GM12874 (cell line): ENCODE measurements at regions not wholly inside any gene's neighbourhood (a gene's known extent, or its start where the extent isn't known, plus 50 kb on each side); places are given as distances from the start of the nearest gene placed in this dataset.

ENCODE experiments used
- TF ChIP-seq, protein P1 (sequence below): IDR thresholded peaks from 2 replicates; pipeline ENCODE4 v1.5.1; 2011; ENCODE audit warnings: low read depth, mild to moderate bottlenecking, control low read depth, low read length, moderate library complexity; ENCODE audit not compliant: insufficient read depth

DNA sequence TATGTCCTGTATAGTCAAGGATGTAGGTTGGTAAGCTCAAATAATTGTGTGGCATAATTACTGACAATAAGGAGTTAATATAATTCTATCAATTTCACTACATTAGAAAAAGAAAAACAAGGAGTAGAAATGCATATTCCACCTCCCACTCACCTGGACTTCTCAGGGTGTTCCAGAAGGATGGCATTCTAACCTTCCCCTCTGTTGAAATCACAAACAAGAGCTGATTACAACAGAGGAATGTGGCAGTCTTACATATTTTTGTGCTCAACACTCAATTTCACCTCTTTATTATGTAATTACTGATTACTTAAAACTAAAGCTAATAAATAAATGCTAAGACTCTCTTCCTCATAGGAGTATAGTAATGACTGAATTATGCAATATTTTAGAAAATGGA, 745.3 kb downstream of the DTWD2 start:
- TF ChIP-seq, protein P1, sequence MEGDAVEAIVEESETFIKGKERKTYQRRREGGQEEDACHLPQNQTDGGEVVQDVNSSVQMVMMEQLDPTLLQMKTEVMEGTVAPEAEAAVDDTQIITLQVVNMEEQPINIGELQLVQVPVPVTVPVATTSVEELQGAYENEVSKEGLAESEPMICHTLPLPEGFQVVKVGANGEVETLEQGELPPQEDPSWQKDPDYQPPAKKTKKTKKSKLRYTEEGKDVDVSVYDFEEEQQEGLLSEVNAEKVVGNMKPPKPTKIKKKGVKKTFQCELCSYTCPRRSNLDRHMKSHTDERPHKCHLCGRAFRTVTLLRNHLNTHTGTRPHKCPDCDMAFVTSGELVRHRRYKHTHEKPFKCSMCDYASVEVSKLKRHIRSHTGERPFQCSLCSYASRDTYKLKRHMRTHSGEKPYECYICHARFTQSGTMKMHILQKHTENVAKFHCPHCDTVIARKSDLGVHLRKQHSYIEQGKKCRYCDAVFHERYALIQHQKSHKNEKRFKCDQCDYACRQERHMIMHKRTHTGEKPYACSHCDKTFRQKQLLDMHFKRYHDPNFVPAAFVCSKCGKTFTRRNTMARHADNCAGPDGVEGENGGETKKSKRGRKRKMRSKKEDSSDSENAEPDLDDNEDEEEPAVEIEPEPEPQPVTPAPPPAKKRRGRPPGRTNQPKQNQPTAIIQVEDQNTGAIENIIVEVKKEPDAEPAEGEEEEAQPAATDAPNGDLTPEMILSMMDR: no peak

DNA sequence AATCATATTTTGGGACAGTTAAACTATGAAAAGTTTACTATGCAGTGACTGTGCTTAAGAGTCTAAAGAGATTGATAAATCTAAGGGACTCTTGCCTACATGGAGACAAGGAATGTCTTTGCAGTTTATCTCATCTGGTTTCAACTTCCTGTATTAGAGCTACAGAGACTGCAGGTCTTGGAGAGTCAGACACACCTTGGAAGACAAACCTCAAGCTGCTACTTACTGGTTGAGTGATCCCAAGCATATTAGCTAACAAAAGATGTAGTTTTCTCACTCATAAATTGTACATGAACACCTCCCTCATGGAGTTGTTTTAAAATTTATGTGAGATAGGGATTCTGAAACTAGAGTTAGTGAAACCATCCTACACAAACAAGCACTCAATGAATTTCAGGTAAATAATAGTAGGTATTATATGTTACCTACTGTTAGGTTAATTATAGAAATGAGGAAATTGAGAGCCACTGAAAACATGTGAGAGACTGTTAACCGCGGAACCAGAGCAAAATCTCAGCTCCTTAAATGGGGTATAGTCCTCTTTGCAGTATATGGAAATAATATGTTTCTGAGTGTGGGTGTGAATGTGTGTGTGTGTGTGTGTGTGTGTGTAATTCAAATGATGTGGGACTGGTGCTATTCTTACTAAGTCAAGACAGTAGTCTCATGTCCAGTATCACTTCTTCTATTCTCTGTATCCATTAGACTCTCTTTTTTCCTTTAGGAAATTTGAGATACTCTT, 752.1 kb downstream of the DTWD2 start:
- TF ChIP-seq, protein P1: no peak

DNA sequence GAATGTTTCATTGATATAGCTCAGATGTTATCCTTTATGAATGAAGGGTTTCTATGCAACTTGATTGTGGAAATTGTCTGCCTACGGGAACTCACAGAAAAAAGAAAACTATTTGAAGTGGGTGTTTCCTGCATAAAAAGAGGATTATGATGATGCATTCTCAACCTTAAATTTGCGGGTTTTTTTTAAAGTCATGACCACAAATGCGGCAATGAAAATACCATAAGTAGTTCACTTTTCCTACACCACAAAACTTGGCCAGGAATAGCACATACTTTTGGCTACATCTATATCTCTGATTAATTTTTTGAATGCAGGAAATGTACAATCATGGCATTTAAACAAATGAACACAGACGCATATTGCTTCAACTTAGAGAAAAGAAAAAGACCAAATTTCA, 754.7 kb downstream of the DTWD2 start:
- TF ChIP-seq, protein P1: no peak

DNA sequence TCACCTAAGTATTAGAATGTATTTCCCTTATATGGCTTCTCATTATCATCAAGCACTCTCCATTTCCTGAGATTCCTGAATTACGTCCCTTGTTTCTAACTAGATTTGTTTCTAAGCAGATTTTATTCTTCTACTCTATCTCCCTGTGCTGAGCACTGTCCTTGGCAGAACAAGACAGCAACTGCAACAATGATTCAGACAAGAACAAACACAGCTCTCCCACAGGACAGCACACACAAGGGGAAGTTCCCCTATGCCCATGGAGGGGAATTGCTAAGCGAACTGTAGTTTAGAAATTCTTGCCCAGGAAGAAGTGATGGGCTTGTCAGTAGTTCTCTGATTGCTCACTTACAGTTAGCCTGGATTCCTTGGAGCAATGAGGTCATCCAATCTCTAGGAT, 759.9 kb downstream of the DTWD2 start:
- TF ChIP-seq, protein P1: no peak

DNA sequence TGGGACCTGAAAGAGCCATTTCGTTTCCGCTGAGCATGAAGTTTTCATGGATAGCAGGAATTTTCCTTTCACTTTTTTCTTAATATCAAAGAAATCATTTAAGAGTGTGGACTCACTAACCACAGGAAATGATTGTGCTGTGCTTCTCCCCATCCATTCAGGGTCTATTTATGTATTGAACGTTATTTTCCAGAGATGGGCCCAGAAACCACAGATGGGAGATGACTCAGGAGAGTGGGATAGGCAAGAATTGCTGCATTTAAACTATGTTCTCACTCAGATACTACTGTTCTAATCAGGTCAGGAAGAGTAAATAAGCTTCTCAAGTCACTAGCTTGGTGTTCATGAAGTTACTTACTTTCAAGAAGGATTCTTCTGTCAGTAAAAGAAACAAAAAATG, 763.8 kb downstream of the DTWD2 start:
- TF ChIP-seq, protein P1: no peak

DNA sequence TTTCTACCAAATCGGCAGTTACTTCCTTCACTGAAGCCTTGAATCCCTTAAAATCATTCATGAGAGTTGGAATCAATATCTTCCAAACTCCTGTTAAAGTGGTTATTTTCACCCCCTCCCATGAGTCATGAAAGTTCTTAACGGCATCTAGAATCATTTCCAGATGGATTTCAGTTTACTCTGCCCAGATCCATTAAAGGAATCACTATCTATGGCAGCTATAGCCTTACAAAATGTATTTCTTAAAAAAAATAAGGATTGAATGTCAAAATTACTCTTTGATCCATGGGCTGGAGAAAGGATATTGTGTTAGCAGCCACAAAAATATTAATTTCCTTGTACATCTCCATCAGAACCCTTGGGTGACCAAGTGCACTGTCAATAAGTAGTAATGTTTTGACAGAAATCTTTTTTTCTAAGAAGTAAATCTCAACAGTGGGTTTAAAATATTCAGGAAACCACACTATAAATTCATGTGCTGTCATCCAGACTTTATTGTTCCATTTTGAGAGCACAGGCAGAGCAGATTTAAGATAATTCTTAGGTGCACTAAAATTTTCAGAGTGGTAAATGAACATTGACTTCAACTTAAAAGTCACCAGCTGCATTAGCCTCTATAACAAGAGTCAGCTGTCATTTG, 767.7 kb downstream of the DTWD2 start:
- TF ChIP-seq, protein P1: no peak

DNA sequence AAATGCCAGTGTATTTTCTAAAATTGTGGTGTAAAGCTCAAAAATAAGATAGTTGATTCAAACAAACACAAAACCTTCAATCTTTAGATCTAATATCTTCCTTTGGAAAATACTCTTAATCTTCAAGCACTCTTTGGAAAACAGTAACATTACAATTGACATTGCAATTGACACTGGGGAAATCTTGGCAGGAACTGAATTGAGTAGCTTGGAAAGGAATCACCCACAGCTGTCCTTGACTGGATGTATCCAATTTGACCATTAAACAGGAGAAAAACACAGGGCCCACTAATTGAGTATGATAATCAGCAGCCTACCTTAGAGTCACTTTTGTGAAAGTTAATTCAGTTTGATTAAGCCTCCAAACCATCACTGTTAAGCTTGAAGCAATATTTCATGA, 776.7 kb downstream of the DTWD2 start:
- TF ChIP-seq, protein P1: no peak
